OCI-LY1 (cell line): ENCODE measurements at regions not wholly inside any gene's neighbourhood (a gene's known extent, or its start where the extent isn't known, plus 50 kb on each side); places are given as distances from the start of the nearest gene placed in this dataset.

ENCODE experiments used
- H2AFZ ChIP-seq: fragments of 200-600 bp; sonication (generic), shearing (Covaris generic); 2 replicates; pipeline ENCODE4 v1.6.0; 2014; ENCODE audit warnings: antibody characterized with exemption, mild to moderate bottlenecking, low read length
- H3F3A ChIP-seq: fragments of 200-600 bp; sonication (generic), shearing (Covaris generic); 2 replicates; pipeline ENCODE4 v1.6.0; 2014; ENCODE audit warnings: mild to moderate bottlenecking, antibody characterized with exemption, low read length, moderate library complexity; ENCODE audit not compliant: insufficient read depth
- H3K27ac ChIP-seq: fragments of 200-600 bp; sonication (generic); 2 replicates; pipeline ENCODE4 v1.5.1; 2014; ENCODE audit warnings: low read length, mixed run types, mild to moderate bottlenecking, low read depth; ENCODE audit not compliant: poor library complexity, severe bottlenecking
- H3K27me3 ChIP-seq: fragments of 200-600 bp; sonication (generic); 2 replicates; pipeline ENCODE4 v1.6.0; 2014; ENCODE audit warnings: antibody characterized with exemption, mild to moderate bottlenecking, low read length, moderate library complexity; ENCODE audit not compliant: insufficient read depth
- H3K36me3 ChIP-seq: fragments of 200-600 bp; sonication (generic); 2 replicates; pipeline ENCODE4 v1.6.1; 2014; ENCODE audit warnings: mild to moderate bottlenecking, antibody characterized with exemption, low read length, moderate library complexity, mixed read lengths; ENCODE audit not compliant: insufficient read depth
- H3K4me1 ChIP-seq: fragments of 200-600 bp; sonication (generic); 2 replicates; pipeline ENCODE4 v1.5.1; 2014; ENCODE audit warnings: mild to moderate bottlenecking, low read length, moderate library complexity; ENCODE audit not compliant: insufficient read depth, severe bottlenecking
- H3K4me2 ChIP-seq: fragments of 200-600 bp; sonication (generic), shearing (Covaris generic); 2 replicates; pipeline ENCODE4 v1.6.1; 2014; ENCODE audit warnings: low read length
- H3K4me3 ChIP-seq: fragments of 200-600 bp; sonication (generic); 2 replicates; pipeline ENCODE4 v1.5.1; 2014; ENCODE audit warnings: low read length, low read depth, mild to moderate bottlenecking, mixed read lengths; ENCODE audit not compliant: poor library complexity, severe bottlenecking
- H3K79me2 ChIP-seq: fragments of 200-600 bp; shearing (Covaris generic); 2 replicates; pipeline ENCODE4 v1.6.1; 2016; ENCODE audit warnings: mixed run types, low read length, mixed read lengths; ENCODE audit not compliant: insufficient read depth
- H3K9ac ChIP-seq: fragments of 200-600 bp; sonication (generic), shearing (Covaris generic); 2 replicates; pipeline ENCODE4 v1.6.1; 2014; ENCODE audit warnings: mild to moderate bottlenecking, low read length, mixed read lengths
- H3K9me2 ChIP-seq: fragments of 200-600 bp; sonication (generic), shearing (Covaris generic); 2 replicates; pipeline ENCODE4 v1.6.1; 2014; ENCODE audit warnings: low read depth, mild to moderate bottlenecking, low read length, mixed read lengths
- H3K9me3 ChIP-seq: fragments of 200-600 bp; shearing (Covaris generic); 2 replicates; pipeline ENCODE4 v1.6.1; 2014; ENCODE audit warnings: low read length, mixed read lengths
- H4K20me1 ChIP-seq: fragments of 200-600 bp; sonication (generic), shearing (Covaris generic); 2 replicates; pipeline ENCODE4 v1.6.0; 2016; ENCODE audit warnings: mild to moderate bottlenecking, low read length; ENCODE audit not compliant: insufficient read depth
- EZH2 ChIP-seq: fragments of 200-600 bp; sonication (generic), shearing (Covaris generic); IDR thresholded peaks from 2 replicates; pipeline ENCODE4 v1.8.0; 2017; ENCODE audit warnings: borderline replicate concordance, mixed run types, mild to moderate bottlenecking, antibody characterized with exemption, low read length, moderate library complexity, mixed read lengths
- TF ChIP-seq, protein P1 (sequence below): fragments of 200-600 bp; sonication (generic), shearing (Covaris generic); IDR thresholded peaks from 2 replicates; pipeline ENCODE4 v1.5.1; 2017; ENCODE audit warnings: mild to moderate bottlenecking, antibody characterized with exemption, low read length, moderate library complexity, mixed read lengths

DNA sequence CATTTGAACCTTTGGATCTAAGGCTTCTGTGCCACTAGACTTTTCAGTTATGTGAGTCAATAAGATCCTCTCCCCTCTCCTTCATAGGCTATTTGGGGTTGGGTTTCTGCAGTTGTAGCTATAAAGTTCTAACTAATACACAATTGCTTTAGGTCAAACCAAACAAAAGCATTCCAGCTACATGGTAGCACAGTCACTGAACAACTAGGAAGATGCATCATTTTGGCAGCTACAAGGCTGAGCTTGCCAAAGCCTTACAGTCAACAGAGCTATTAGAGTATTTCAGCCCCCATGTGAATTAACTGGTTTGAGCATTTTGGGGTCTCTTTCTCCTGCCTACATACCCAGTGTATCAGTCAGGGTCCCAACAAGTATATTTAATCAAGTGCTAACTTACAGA lies 234.6 kb downstream of the ZNF608 start:
- TF ChIP-seq EZH2, result no peak
- TF ChIP-seq, protein P1, sequence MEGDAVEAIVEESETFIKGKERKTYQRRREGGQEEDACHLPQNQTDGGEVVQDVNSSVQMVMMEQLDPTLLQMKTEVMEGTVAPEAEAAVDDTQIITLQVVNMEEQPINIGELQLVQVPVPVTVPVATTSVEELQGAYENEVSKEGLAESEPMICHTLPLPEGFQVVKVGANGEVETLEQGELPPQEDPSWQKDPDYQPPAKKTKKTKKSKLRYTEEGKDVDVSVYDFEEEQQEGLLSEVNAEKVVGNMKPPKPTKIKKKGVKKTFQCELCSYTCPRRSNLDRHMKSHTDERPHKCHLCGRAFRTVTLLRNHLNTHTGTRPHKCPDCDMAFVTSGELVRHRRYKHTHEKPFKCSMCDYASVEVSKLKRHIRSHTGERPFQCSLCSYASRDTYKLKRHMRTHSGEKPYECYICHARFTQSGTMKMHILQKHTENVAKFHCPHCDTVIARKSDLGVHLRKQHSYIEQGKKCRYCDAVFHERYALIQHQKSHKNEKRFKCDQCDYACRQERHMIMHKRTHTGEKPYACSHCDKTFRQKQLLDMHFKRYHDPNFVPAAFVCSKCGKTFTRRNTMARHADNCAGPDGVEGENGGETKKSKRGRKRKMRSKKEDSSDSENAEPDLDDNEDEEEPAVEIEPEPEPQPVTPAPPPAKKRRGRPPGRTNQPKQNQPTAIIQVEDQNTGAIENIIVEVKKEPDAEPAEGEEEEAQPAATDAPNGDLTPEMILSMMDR, result no peak
- H3K79me2 ChIP-seq, result no peaks in the 10 kb centered on the region
- H3K27me3 ChIP-seq, result no peaks in the 10 kb centered on the region
- H3K9ac ChIP-seq, result no peak overlapping the region
- no peaks in the 10 kb centered on the region for H3K4me1 ChIP-seq
- H3K9me2 ChIP-seq, result no peaks in the 10 kb centered on the region
- no peak overlapping the region for H2AFZ ChIP-seq
- H4K20me1 ChIP-seq, result no peaks in the 10 kb centered on the region
- H3K4me3 ChIP-seq, result no peak overlapping the region
- H3K9me3 ChIP-seq, result no peaks in the 10 kb centered on the region
- no peak overlapping the region for H3K27ac ChIP-seq
- H3K36me3 ChIP-seq, result no peaks in the 10 kb centered on the region
- H3F3A ChIP-seq, result no peaks in the 10 kb centered on the region
- H3K4me2 ChIP-seq, result no peak overlapping the region

DNA sequence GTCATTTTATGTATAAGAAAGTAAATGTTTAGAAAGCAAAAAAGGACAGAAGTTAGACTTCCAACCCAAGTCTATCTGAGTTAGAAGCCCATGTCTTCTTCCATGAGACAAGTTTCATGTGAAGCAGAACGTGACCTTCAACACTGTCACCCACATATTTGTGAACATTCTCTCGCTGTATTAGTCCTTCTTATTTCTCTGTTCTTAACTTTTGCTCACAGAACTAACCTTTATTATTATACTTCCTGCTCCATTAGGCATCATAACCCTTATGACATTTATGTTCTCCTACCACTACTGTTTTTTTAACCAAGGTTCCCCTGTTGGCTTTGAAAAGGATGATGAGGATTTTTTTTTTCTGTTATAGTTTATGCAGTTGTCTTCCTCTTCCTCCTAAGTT lies 238.8 kb downstream of the ZNF608 start:
- no peaks in the 10 kb centered on the region for H3K4me1 ChIP-seq
- no peaks in the 10 kb centered on the region for H4K20me1 ChIP-seq
- no peak overlapping the region for H3K4me2 ChIP-seq
- no peak overlapping the region for H3K4me3 ChIP-seq
- H3K79me2 ChIP-seq, result no peaks in the 10 kb centered on the region
- no peaks in the 10 kb centered on the region for H3K9me3 ChIP-seq
- H3K36me3 ChIP-seq, result no peaks in the 10 kb centered on the region
- no peaks in the 10 kb centered on the region for H3K27me3 ChIP-seq
- no peak overlapping the region for H3K9ac ChIP-seq
- H3F3A ChIP-seq, result no peaks in the 10 kb centered on the region
- no peaks in the 10 kb centered on the region for H3K9me2 ChIP-seq
- no peak overlapping the region for H2AFZ ChIP-seq
- H3K27ac ChIP-seq, result no peak overlapping the region
- TF ChIP-seq, protein P1, result no peak
- TF ChIP-seq EZH2, result no peak

DNA sequence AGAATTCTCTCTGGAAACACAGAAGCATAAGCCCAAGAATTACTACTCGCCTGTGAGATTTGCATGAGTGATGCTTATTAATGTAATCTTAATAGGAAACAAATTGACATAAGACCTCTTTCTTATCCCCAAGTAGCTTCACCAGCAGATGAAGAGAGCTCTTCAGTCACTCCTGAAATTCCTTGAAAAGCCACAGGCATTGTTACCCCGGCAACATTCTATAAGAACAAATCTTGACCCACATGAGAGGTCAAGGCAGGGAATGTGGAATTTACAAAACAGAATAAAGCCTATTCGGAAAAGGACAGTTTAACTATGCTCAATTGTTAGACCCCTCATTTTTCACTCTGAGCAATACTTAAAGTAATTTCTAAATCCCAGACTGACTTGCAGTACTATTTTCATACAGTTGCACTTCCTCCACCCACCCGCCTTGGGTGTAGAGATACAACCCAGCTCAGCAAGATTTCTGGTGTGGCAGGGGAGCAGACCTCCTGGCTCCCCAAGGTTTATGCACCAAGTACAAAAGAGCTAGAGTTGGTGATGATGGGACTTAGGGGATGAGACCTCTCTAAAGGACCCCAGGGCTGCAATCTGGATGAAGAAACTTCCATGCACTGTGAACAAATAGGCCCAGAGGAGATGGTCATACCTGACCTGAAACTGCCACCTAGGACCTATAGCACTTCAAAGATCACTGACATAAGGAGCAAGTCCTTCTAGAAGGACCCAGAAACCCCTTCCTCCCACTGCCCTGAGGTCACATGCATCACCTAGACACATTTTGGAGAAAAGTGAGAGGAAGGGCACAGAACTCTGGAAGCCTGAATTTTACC lies 242.1 kb downstream of the ZNF608 start:
- H3K9me3 ChIP-seq, result no peaks in the 10 kb centered on the region
- no peaks in the 10 kb centered on the region for H3K79me2 ChIP-seq
- H4K20me1 ChIP-seq, result no peaks in the 10 kb centered on the region
- no peaks in the 10 kb centered on the region for H3K9me2 ChIP-seq
- no peak overlapping the region for H3K4me3 ChIP-seq
- no peak overlapping the region for H3K4me2 ChIP-seq
- no peak overlapping the region for H3K9ac ChIP-seq
- H3K4me1 ChIP-seq, result no peaks in the 10 kb centered on the region
- no peaks in the 10 kb centered on the region for H3K27me3 ChIP-seq
- no peaks in the 10 kb centered on the region for H3F3A ChIP-seq
- no peaks in the 10 kb centered on the region for H3K36me3 ChIP-seq
- no peak for TF ChIP-seq EZH2
- TF ChIP-seq, protein P1, result no peak
- no peak overlapping the region for H3K27ac ChIP-seq
- H2AFZ ChIP-seq, result no peak overlapping the region
